Kidney (tissue), 13 donors: ENCODE measurements at regions not wholly inside any gene's neighbourhood (a gene's known extent, or its start where the extent isn't known, plus 50 kb on each side); places are given as distances from the start of the nearest gene placed in this dataset.

Experiments used
- DNase-seq, 5 donors: peaks; one replicate each; pipeline ENCODE4 v3.0.0-alpha.2; 2013 to 2020
- FAIRE-seq: peaks from 2 replicates; lab custom pipeline; 2012; peaks lifted over from hg19 to GRCh38; lab: Jason Lieb, UNC
- H3K27ac ChIP-seq, 2 donors: one replicate each; pipeline ENCODE4 v1.7.0; 2013; ENCODE audit warnings: low read depth in 2 of 2, low read length in 2 of 2, inconsistent platforms in 1 of 2
- H3K27me3 ChIP-seq: one replicate; pipeline ENCODE4 v1.7.1; 2013; ENCODE audit warnings: low read length, inconsistent platforms; ENCODE audit not compliant: control insufficient read depth, insufficient read depth
- H3K36me3 ChIP-seq, 3 donors: one replicate each; pipeline versions ENCODE4 v1.7.0 to v1.7.1; 2013; ENCODE audit warnings: low read length in 3 of 3, control low read depth in 1 of 3, inconsistent platforms in 1 of 3; ENCODE audit not compliant: insufficient read depth in 3 of 3, control insufficient read depth in 2 of 3
- H3K4me1 ChIP-seq, 3 donors: one replicate each; pipeline versions ENCODE4 v1.7.0 to v1.7.1; 2013; ENCODE audit warnings: low read length in 3 of 3, inconsistent platforms in 1 of 3, low read depth in 1 of 3; ENCODE audit not compliant: control insufficient read depth in 2 of 3, insufficient read depth in 2 of 3
- H3K4me3 ChIP-seq, 3 donors: one replicate each; pipeline versions ENCODE4 v1.7.0 to v1.8.1; 2013; ENCODE audit warnings: low read length in 3 of 3, control low read depth in 1 of 3, inconsistent platforms in 1 of 3
- H3K9ac ChIP-seq, 3 donors: one replicate each; pipeline versions ENCODE4 v1.7.0 to v1.7.1; 2013; ENCODE audit warnings: low read length in 3 of 3, control low read depth in 1 of 3, inconsistent platforms in 1 of 3
- H3K9me3 ChIP-seq, 3 donors: one replicate each; pipeline versions ENCODE4 v1.7.0 to v1.7.1; 2013; ENCODE audit warnings: low read length in 3 of 3, control low read depth in 1 of 3, inconsistent platforms in 1 of 3; ENCODE audit not compliant: control insufficient read depth in 2 of 3, insufficient read depth in 1 of 3
- CTCF ChIP-seq: IDR thresholded peaks from 3 replicates; pipeline ENCODE4 v1.5.1; 2012; ENCODE audit warnings: mild to moderate bottlenecking, moderate library complexity, borderline replicate concordance; ENCODE audit not compliant: insufficient read depth; ENCODE audit errors: extremely low read depth
- intact Hi-C: fragments of 100-400 bp; cut with DNase I; formaldehyde crosslinking; loops from one replicate; pipeline ENCODE4 v1.11.1; 2022
- donor health status: control.
- donor health status: control.
- donor health status: control.
- donor health status: control.
- donor health status: control.
- donor health status: DM: yes; HTN: yes; CAD: no.
- donor health status: Normal renal cell carcinoma (clear cell type).

- no peaks in the 10 kb centered on the region for H3K4me1 ChIP-seq
- no peak for DNase-seq
- FAIRE-seq = no peak
- intact Hi-C loops = no loop called here
- H3K9me3 ChIP-seq = no peaks in the 10 kb centered on the region
- H3K9ac ChIP-seq = no peak overlapping the region
- no peak overlapping the region for H3K27ac ChIP-seq
- no peak for TF ChIP-seq CTCF
- H3K27me3 ChIP-seq = no peaks in the 10 kb centered on the region
- H3K4me3 ChIP-seq = no peak overlapping the region
- H3K36me3 ChIP-seq = no peaks in the 10 kb centered on the region
Observed at GRCh38 chr4:82126512-82127040, 247.2 kb downstream of the HNRNPD start.

- Histone ChIP-seq H3K27ac (no peak overlapping the region), H3K9ac (no peak overlapping the region), H3K27me3 (no peaks in the 10 kb centered on the region), H3K4me3 (no peak overlapping the region), H3K9me3 (no peaks in the 10 kb centered on the region), H3K4me1 (no peaks in the 10 kb centered on the region), H3K36me3 (no peaks in the 10 kb centered on the region)
- peak in 1 of 5 donors; percentile 6 for DNase-seq
- intact Hi-C loops = no loop called here
- TF ChIP-seq CTCF = no peak
- no peak for FAIRE-seq
Observed at GRCh38 chr4:82125787-82126297, 247.9 kb downstream of the HNRNPD start.

GRCh38 chr4:82124932-82125786, 248.6 kb downstream of the HNRNPD start:
- H3K9me3 ChIP-seq = no peaks in the 10 kb centered on the region
- H3K4me3 ChIP-seq = no peak overlapping the region
- FAIRE-seq (no peak), DNase-seq (no peak)
- no peak for TF ChIP-seq CTCF
- H3K4me1 ChIP-seq = no peaks in the 10 kb centered on the region
- intact Hi-C loops = no loop called here
- H3K9ac ChIP-seq = no peak overlapping the region
- H3K27me3 ChIP-seq = no peaks in the 10 kb centered on the region
- H3K36me3 ChIP-seq = no peaks in the 10 kb centered on the region
- no peak overlapping the region for H3K27ac ChIP-seq
